ENCODE measurements at regions not wholly inside any gene's neighbourhood (a gene's known extent, or its start where the extent isn't known, plus 50 kb on each side); places are given as distances from the start of the nearest gene placed in this dataset.

DNA sequence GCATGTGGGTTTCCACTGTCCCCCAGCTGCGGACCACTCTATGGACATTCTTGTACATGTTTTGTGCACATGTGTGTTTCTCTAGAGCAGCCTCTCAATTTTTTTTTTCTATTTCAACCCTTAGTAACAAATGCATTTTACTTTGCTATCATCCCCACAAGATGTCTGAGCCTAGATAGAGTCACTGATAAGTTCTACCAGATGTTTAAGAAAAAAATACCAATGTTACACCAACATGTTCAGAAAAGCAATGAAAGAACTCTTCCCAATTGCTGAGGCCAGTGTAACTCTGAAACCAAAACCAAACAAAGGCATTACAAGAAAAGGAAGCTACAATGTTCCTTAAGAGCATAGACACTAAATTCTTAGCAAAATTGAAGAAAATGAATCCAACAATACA lies 218.5 kb downstream of the CXCL12 start:
- TF ChIP-seq EZH2phosphoT487 (IDR thresholded peaks at IDR 0.05; ENCODE audit: low read length) (no peak), EZH2 (optimal IDR thresholded peaks at IDR 0.05; ENCODE audit: low read depth, low read length) (no peak)
